ENCODE measurements at regions not wholly inside any gene's neighbourhood (a gene's known extent, or its start where the extent isn't known, plus 50 kb on each side); places are given as distances from the start of the nearest gene placed in this dataset.

GRCh38 chr2:6602471-6602870 is 263.2 kb downstream of the CMPK2 start:
- H2BK15ac ChIP-seq (ENCODE audit: low read length), result no peak overlapping the region
- TF ChIP-seq KDM1A (IDR thresholded peaks at IDR 0.05; ENCODE audit: borderline replicate concordance, low read length), result no peak
- no peak for TF ChIP-seq MAX (IDR thresholded peaks at IDR 0.05)
- no peak for TF ChIP-seq NANOG (IDR thresholded peaks at IDR 0.05; ENCODE audit: insufficient read depth, low read depth, low read length, poor library complexity, severe bottlenecking)
- no peak for TF ChIP-seq MAFK (IDR thresholded peaks at IDR 0.05; ENCODE audit: low read depth, low read length)
- TF ChIP-seq FOSL1 (IDR thresholded peaks at IDR 0.05; ENCODE audit: insufficient read depth, low read depth, low read length), result no peak
- no peak for TF ChIP-seq POU5F1 (IDR thresholded peaks at IDR 0.05; ENCODE audit: low read depth, low read length)
- TF ChIP-seq CTCF (IDR thresholded peaks at IDR 0.05; ENCODE audit: control extremely low read depth in 1 of 3, insufficient read depth in 1 of 3, low read depth in 1 of 3, low read length in 3 of 3), result no peak
- no peak for TF ChIP-seq EGR1 (IDR thresholded peaks at IDR 0.05; ENCODE audit: borderline replicate concordance, low read depth, low read length)
- no peak for TF ChIP-seq ATF2 (IDR thresholded peaks at IDR 0.05; ENCODE audit: low read length)
- no peak for TF ChIP-seq SP2 (IDR thresholded peaks at IDR 0.05; ENCODE audit: low read length)

More at GRCh38 chr2:6602471-6602870, 263.2 kb downstream of the CMPK2 start:
- no peaks in the 10 kb centered on the region for H3K23me2 ChIP-seq (ENCODE audit: low read depth, low read length)
- no peak overlapping the region for H3K14ac ChIP-seq (ENCODE audit: insufficient read length)
- no peak overlapping the region for H3K4me3 ChIP-seq (ENCODE audit: extremely low read depth in 1 of 4, insufficient read depth in 2 of 4, low read depth in 3 of 4, low read length in 4 of 4)
- no peak overlapping the region for H3K18ac ChIP-seq (ENCODE audit: extremely low read depth, low read length)
- H3K9me3 ChIP-seq (ENCODE audit: insufficient read depth in 2 of 2, low read depth in 1 of 2, low read length in 1 of 2), result no peaks in the 10 kb centered on the region; a peak in 1 of 4 replicates
- H3K79me1 ChIP-seq (ENCODE audit: low read depth, low read length), result no peaks in the 10 kb centered on the region
- no peaks in the 10 kb centered on the region; a peak in 1 of 7 replicates for H3K4me1 ChIP-seq (replicated peaks in 1 of 4; ENCODE audit: control insufficient read depth in 3 of 4, insufficient read depth in 4 of 4, low read length in 3 of 4)
- no peaks in the 10 kb centered on the region for H3K79me2 ChIP-seq (ENCODE audit: control insufficient read depth in 1 of 2, insufficient read depth in 2 of 2, low read length in 2 of 2)
- no peak overlapping the region for H2BK20ac ChIP-seq (ENCODE audit: low read length)
- ChIA-PET CTCF (ENCODE audit: partially characterized antibody) (no interaction called here), POLR2A (ENCODE audit: partially characterized antibody) (no interaction called here)
- no peak overlapping the region for H3K56ac ChIP-seq (replicated peaks; ENCODE audit: insufficient read length, low read depth, low read length)
- H2BK120ac ChIP-seq (replicated peaks; ENCODE audit: low read depth, low read length), result no peak overlapping the region
- H3K4ac ChIP-seq (replicated peaks; ENCODE audit: insufficient read length, low read depth, low read length), result no peak overlapping the region
- no peak overlapping the region for H3K4me2 ChIP-seq (ENCODE audit: insufficient read depth in 1 of 2, low read depth in 2 of 2, low read length in 2 of 2)
- H4K20me1 ChIP-seq (replicated peaks in 1 of 2; ENCODE audit: control insufficient read depth in 1 of 2, insufficient read depth in 2 of 2, low read length in 2 of 2), result no peaks in the 10 kb centered on the region
- no peak overlapping the region for H3K23ac ChIP-seq (ENCODE audit: insufficient read length)
- no peak overlapping the region for H4K5ac ChIP-seq (ENCODE audit: insufficient read length, low read depth, low read length)
- 95% methylated on average over 4 of the region's 4 CpGs; no CpG with 5 or more reads in 1 of the 2 experiments for WGBS, 2 experiments (ENCODE audit: extremely low coverage in 1 of 2, insufficient coverage in 1 of 2, insufficient read length in 1 of 2, insufficient replicate concordance in 2 of 2, low coverage in 1 of 2, low lambda C conversion rate in 2 of 2, missing lambda C conversion rate in 1 of 2)
- no peak overlapping the region for H2AK5ac ChIP-seq (ENCODE audit: low read depth, low read length)
- DNase-seq (ENCODE audit: low read depth in 1 of 2, low spot score in 2 of 2), result no peak
- H2BK5ac ChIP-seq (ENCODE audit: low read depth, low read length), result no peak overlapping the region
- H3K27ac ChIP-seq (ENCODE audit: low read depth, low read length), result no peak overlapping the region
- no peak overlapping the region for H4K8ac ChIP-seq (ENCODE audit: extremely low read depth, insufficient read depth, low read length)
- H3K36me3 ChIP-seq (ENCODE audit: control insufficient read depth in 2 of 4, insufficient read depth in 4 of 4, low read length in 3 of 4), result no peaks in the 10 kb centered on the region
- H3K27me3 ChIP-seq (replicated peaks in 1 of 4; ENCODE audit: control insufficient read depth in 3 of 4, extremely low read depth in 1 of 4, insufficient read depth in 3 of 4, low read length in 3 of 4), result no peaks in the 10 kb centered on the region
- no peak overlapping the region for H2BK12ac ChIP-seq (ENCODE audit: low read depth, low read length)
- no peak for FAIRE-seq
- H4K91ac ChIP-seq (replicated peaks; ENCODE audit: insufficient read length, low read length), result no peak overlapping the region
- H3K9ac ChIP-seq (replicated peaks in 1 of 4; ENCODE audit: extremely low read depth in 1 of 4, low read depth in 3 of 4, low read length in 3 of 4), result no peak overlapping the region
- H2AFZ ChIP-seq (ENCODE audit: low read length), result no peak overlapping the region

Measured in H1 (cell line).